ENCODE measurements at regions not wholly inside any gene's neighbourhood (a gene's known extent, or its start where the extent isn't known, plus 50 kb on each side); places are given as distances from the start of the nearest gene placed in this dataset.

DNA sequence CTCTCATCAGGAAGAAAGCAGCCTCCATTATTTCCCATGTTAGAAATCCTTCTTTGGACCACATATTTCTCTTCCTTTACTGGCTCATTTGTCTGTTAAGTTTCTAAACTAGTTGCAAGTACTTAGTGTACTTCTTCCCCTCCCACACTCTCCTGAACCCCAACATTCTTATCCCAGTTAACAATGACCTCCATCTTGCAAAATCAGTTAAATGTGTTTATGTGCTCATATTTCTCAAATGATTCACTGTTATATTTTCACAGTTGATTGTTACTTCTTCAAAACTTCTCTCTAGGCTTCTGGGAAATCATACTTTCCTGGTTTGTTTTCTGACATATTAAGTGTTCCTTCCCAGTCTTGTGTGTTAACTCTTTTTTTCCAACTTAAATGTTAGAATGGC is 856.9 kb downstream of the EPHA3 start:
- CTCF ChIA-PET = no interaction called here
- H3K4me3 ChIP-seq (ENCODE audit: control extremely low read depth in 1 of 5, extremely low read depth in 1 of 5, insufficient read depth in 1 of 5, low read depth in 2 of 5, low read length in 4 of 5) = no peak overlapping the region
- Mint-ChIP-seq H3K9me3 (ENCODE audit: insufficient read depth) (peaks cover 8% of the 10 kb centered on the region), H3K27ac (no peak overlapping the region), H3K27me3 (no peaks in the 10 kb centered on the region), H3K4me1 (no peaks in the 10 kb centered on the region), H3K4me3 (no peak overlapping the region)
- POLR2A ChIA-PET = no interaction called here
- ATAC-seq (ENCODE audit: low read depth) (no peak), DNase-seq (no peak)
- H3K36me3 ChIP-seq (replicated peaks in 1 of 2; ENCODE audit: control extremely low read depth in 1 of 2, control insufficient read depth in 1 of 2, extremely low read depth in 1 of 2, insufficient read depth in 2 of 2, low read length in 1 of 2) = no peaks in the 10 kb centered on the region
- H4K20me1 ChIP-seq (ENCODE audit: control insufficient read depth, insufficient read depth, low read length, poor library complexity, severe bottlenecking) = no peaks in the 10 kb centered on the region
- no peaks in the 10 kb centered on the region for H3K79me2 ChIP-seq (ENCODE audit: control insufficient read depth, insufficient read depth, low read length)
- no peak overlapping the region for H3K4me2 ChIP-seq (replicated peaks; ENCODE audit: low read depth, low read length, poor library complexity, severe bottlenecking)
- H3K27me3 ChIP-seq (replicated peaks in 1 of 4; ENCODE audit: control extremely low read depth in 1 of 4, control insufficient read depth in 3 of 4, insufficient read depth in 4 of 4, low read length in 3 of 4) = no peaks in the 10 kb centered on the region
- H3K9ac ChIP-seq (ENCODE audit: low read length) = no peak overlapping the region
- no peaks in the 10 kb centered on the region for H3K4me1 ChIP-seq (ENCODE audit: control insufficient read depth in 2 of 2, insufficient read depth in 2 of 2, low read length in 2 of 2)
- TF ChIP-seq, protein P1, sequence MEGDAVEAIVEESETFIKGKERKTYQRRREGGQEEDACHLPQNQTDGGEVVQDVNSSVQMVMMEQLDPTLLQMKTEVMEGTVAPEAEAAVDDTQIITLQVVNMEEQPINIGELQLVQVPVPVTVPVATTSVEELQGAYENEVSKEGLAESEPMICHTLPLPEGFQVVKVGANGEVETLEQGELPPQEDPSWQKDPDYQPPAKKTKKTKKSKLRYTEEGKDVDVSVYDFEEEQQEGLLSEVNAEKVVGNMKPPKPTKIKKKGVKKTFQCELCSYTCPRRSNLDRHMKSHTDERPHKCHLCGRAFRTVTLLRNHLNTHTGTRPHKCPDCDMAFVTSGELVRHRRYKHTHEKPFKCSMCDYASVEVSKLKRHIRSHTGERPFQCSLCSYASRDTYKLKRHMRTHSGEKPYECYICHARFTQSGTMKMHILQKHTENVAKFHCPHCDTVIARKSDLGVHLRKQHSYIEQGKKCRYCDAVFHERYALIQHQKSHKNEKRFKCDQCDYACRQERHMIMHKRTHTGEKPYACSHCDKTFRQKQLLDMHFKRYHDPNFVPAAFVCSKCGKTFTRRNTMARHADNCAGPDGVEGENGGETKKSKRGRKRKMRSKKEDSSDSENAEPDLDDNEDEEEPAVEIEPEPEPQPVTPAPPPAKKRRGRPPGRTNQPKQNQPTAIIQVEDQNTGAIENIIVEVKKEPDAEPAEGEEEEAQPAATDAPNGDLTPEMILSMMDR (IDR thresholded peaks at IDR 0.05) = no peak
- TF ChIP-seq EZH2 (IDR thresholded peaks at IDR 0.05; ENCODE audit: borderline replicate concordance, insufficient read depth, low read depth, low read length, poor library complexity, severe bottlenecking) = no peak
- H3K9me3 ChIP-seq (ENCODE audit: control extremely low read depth in 1 of 3, control insufficient read depth in 2 of 3, insufficient read depth in 1 of 3, low read length in 2 of 3) = no peaks in the 10 kb centered on the region
- no peak overlapping the region for H3K27ac ChIP-seq (ENCODE audit: low read length in 2 of 2)
- no peak overlapping the region for H2AFZ ChIP-seq (ENCODE audit: insufficient read depth, low read depth, low read length, poor library complexity, severe bottlenecking)
- intact Hi-C loops (cut with micrococcal nuclease) = no loop called here

DNA sequence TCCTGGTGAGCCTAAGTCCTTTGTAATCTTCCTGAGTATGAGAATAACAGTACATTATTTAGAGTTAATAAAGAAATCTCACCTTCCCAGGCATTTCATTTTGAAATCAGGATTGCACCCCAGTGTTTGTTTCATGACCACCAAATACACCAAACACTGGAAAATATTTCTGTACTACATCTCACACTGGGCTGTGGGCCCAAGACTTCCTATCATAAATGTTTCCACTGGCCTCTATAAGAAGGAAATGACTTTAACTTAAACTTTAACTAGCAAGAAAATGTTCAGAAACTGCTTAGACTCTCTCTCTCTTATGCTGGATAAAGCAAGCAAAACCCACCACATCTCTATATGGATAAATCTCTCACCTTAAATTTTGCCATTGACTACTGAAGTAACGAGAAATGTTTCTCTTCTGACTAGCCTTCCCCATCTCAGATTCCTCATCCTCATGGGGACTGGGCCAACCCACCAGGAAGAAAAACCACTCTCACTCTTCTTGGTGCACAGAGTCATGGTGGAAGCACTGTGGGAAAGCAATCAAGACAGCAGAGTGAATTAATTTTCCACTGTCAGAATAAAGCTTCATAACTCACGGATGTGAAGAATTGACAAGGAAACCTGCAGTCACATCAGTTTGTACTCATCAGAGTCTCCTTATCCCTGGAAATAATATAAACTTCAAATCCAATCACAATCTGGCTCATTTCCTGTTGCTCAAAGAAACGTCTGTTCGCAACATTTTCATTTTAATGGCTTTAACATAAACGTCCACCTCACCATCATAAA is 859.6 kb downstream of the EPHA3 start:
- Histone ChIP-seq H3K9ac (ENCODE audit: low read length) (no peak overlapping the region), H3K4me2 (replicated peaks; ENCODE audit: low read depth, low read length, poor library complexity, severe bottlenecking) (no peak overlapping the region), H3K27ac (ENCODE audit: low read length in 2 of 2) (no peak overlapping the region), H3K9me3 (ENCODE audit: control extremely low read depth in 1 of 3, control insufficient read depth in 2 of 3, insufficient read depth in 1 of 3, low read length in 2 of 3) (no peaks in the 10 kb centered on the region), H3K79me2 (ENCODE audit: control insufficient read depth, insufficient read depth, low read length) (no peaks in the 10 kb centered on the region), H2AFZ (ENCODE audit: insufficient read depth, low read depth, low read length, poor library complexity, severe bottlenecking) (no peak overlapping the region), H3K4me1 (ENCODE audit: control insufficient read depth in 2 of 2, insufficient read depth in 2 of 2, low read length in 2 of 2) (no peaks in the 10 kb centered on the region), H3K4me3 (ENCODE audit: control extremely low read depth in 1 of 5, extremely low read depth in 1 of 5, insufficient read depth in 1 of 5, low read depth in 2 of 5, low read length in 4 of 5) (no peak overlapping the region), H4K20me1 (ENCODE audit: control insufficient read depth, insufficient read depth, low read length, poor library complexity, severe bottlenecking) (no peaks in the 10 kb centered on the region), H3K27me3 (replicated peaks in 1 of 4; ENCODE audit: control extremely low read depth in 1 of 4, control insufficient read depth in 3 of 4, insufficient read depth in 4 of 4, low read length in 3 of 4) (no peaks in the 10 kb centered on the region), H3K36me3 (replicated peaks in 1 of 2; ENCODE audit: control extremely low read depth in 1 of 2, control insufficient read depth in 1 of 2, extremely low read depth in 1 of 2, insufficient read depth in 2 of 2, low read length in 1 of 2) (no peaks in the 10 kb centered on the region)
- TF ChIP-seq EZH2 (IDR thresholded peaks at IDR 0.05; ENCODE audit: borderline replicate concordance, insufficient read depth, low read depth, low read length, poor library complexity, severe bottlenecking) = no peak
- TF ChIP-seq, protein P1 (IDR thresholded peaks at IDR 0.05) = no peak
- POLR2A ChIA-PET = no interaction called here
- 100% methylated on average over 1 of the region's 5 CpGs for WGBS (ENCODE audit: insufficient coverage)
- Mint-ChIP-seq H3K4me1 (no peaks in the 10 kb centered on the region), H3K4me3 (no peak overlapping the region), H3K9me3 (ENCODE audit: insufficient read depth) (peaks cover 8% of the 10 kb centered on the region), H3K27ac (no peak overlapping the region), H3K27me3 (no peaks in the 10 kb centered on the region)
- CTCF ChIA-PET = no interaction called here
- DNase-seq (no peak), ATAC-seq (ENCODE audit: low read depth) (no peak)
- intact Hi-C loops (cut with micrococcal nuclease) = no loop called here
